ENCODE measurements at regions not wholly inside any gene's neighbourhood (a gene's known extent, or its start where the extent isn't known, plus 50 kb on each side); places are given as distances from the start of the nearest gene placed in this dataset.
"Not testable (repeated sequence)": the region's sequence is repeated elsewhere in the genome, so short reads cannot be mapped to it uniquely, and the experiment has no call there.

GRCh38 chr7:9523579-9523978 is 1090.2 kb downstream of the NXPH1 start:
- DNase-seq, result no peak
- H3K27ac ChIP-seq, result no peak overlapping the region
- WGBS, 2 donors, result 94 to 96% methylated on average over 2 of the region's 2 CpGs
- no peaks in the 10 kb centered on the region for H3K9me3 ChIP-seq
- intact Hi-C loops (cut with DNase I), result no loop called here
- TF ChIP-seq EP300 (IDR thresholded peaks at IDR 0.05), result no peak
- TF ChIP-seq CTCF (IDR thresholded peaks at IDR 0.05), result no peak
- TF ChIP-seq POLR2AphosphoS5 (IDR thresholded peaks at IDR 0.05), result no peak
- TF ChIP-seq POLR2A (IDR thresholded peaks at IDR 0.05), result no peak
- H3K4me1 ChIP-seq, result no peaks in the 10 kb centered on the region
- no peaks in the 10 kb centered on the region for H3K36me3 ChIP-seq
- no peak overlapping the region for H3K4me3 ChIP-seq
- H3K27me3 ChIP-seq, result no peaks in the 10 kb centered on the region

- H3K4me1 ChIP-seq; DNase-seq; H3K4me3 ChIP-seq; H3K27me3 ChIP-seq; intact Hi-C loops (cut with DNase I); H3K9me3 ChIP-seq; H3K27ac ChIP-seq; H3K36me3 ChIP-seq: not testable (repeated sequence)
- 86 to 88% methylated on average over 4 of the region's 4 CpGs for WGBS, 2 donors
Measured at GRCh38 chr7:9552431-9552830, 1119.0 kb downstream of the NXPH1 start.

- DNase-seq, result no peak
- Histone ChIP-seq H3K4me3 (no peak overlapping the region), H3K27me3 (no peaks in the 10 kb centered on the region), H3K9me3 (no peaks in the 10 kb centered on the region), H3K27ac (no peak overlapping the region), H3K4me1 (no peaks in the 10 kb centered on the region), H3K36me3 (no peaks in the 10 kb centered on the region)
- 23 to 38% methylated on average over 3 of the region's 3 CpGs for WGBS, 2 donors
- intact Hi-C loops (cut with DNase I), result no loop called here
- TF ChIP-seq POLR2AphosphoS5 (IDR thresholded peaks at IDR 0.05) (no peak), EP300 (IDR thresholded peaks at IDR 0.05) (no peak), CTCF (IDR thresholded peaks at IDR 0.05) (no peak), POLR2A (IDR thresholded peaks at IDR 0.05) (no peak)
Measured at GRCh38 chr7:9557853-9558252, 1124.4 kb downstream of the NXPH1 start.

- intact Hi-C loops (cut with DNase I), result no loop called here
- Histone ChIP-seq H3K4me1 (no peaks in the 10 kb centered on the region), H3K27me3 (no peaks in the 10 kb centered on the region), H3K36me3 (no peaks in the 10 kb centered on the region), H3K9me3 (no peaks in the 10 kb centered on the region), H3K4me3 (no peak overlapping the region), H3K27ac (no peak overlapping the region)
- DNase-seq, result no peak
- no peak for TF ChIP-seq POLR2A (IDR thresholded peaks at IDR 0.05)
- no peak for TF ChIP-seq EP300 (IDR thresholded peaks at IDR 0.05)
- no peak for TF ChIP-seq CTCF (IDR thresholded peaks at IDR 0.05)
- 67% methylated on average over 1 of the region's 1 CpG for WGBS, 2 donors
Measured at GRCh38 chr7:9575716-9576115, 1142.3 kb downstream of the NXPH1 start.

- TF ChIP-seq POLR2A (IDR thresholded peaks at IDR 0.05) (no peak), POLR2AphosphoS5 (IDR thresholded peaks at IDR 0.05) (no peak)
- Histone ChIP-seq H3K36me3 (no peaks in the 10 kb centered on the region), H3K27ac (no peak overlapping the region), H3K4me1 (no peaks in the 10 kb centered on the region), H3K4me3 (no peak overlapping the region), H3K27me3 (no peaks in the 10 kb centered on the region), H3K9me3 (no peaks in the 10 kb centered on the region)
- no peak for DNase-seq
- 30 to 70% methylated on average over 2 of the region's 2 CpGs for WGBS, 2 donors
- intact Hi-C loops (cut with DNase I), result no loop called here
Measured at GRCh38 chr7:9582824-9583223, 1149.4 kb downstream of the NXPH1 start.

GRCh38 chr7:9598411-9598810 is 1165.0 kb downstream of the NXPH1 start:
- DNase-seq, result no peak
- no peaks in the 10 kb centered on the region for H3K4me1 ChIP-seq
- no peaks in the 10 kb centered on the region for H3K36me3 ChIP-seq
- no peak overlapping the region for H3K4me3 ChIP-seq
- no peaks in the 10 kb centered on the region for H3K27me3 ChIP-seq
- TF ChIP-seq EP300 (IDR thresholded peaks at IDR 0.05) (no peak), POLR2A (IDR thresholded peaks at IDR 0.05) (no peak), POLR2AphosphoS5 (IDR thresholded peaks at IDR 0.05) (no peak), CTCF (IDR thresholded peaks at IDR 0.05) (no peak)
- H3K27ac ChIP-seq, result no peak overlapping the region
- no peaks in the 10 kb centered on the region for H3K9me3 ChIP-seq
- 77 to 86% methylated on average over 2 of the region's 2 CpGs for WGBS, 2 donors
- intact Hi-C loops (cut with DNase I), result no loop called here

Data from sigmoid colon (tissue), 6 donors.